ENCODE measurements at regions not wholly inside any gene's neighbourhood (a gene's known extent, or its start where the extent isn't known, plus 50 kb on each side); places are given as distances from the start of the nearest gene placed in this dataset.

- TF ChIP-seq SP1 (IDR thresholded peaks at IDR 0.05) = no peak
- TF ChIP-seq CTCF (IDR thresholded peaks at IDR 0.05; ENCODE audit: low read depth, low read length, missing input control) = no peak
- no peak for TF ChIP-seq HNF4A (conservative IDR thresholded peaks at IDR 0.05)
- no peak for TF ChIP-seq JUND (IDR thresholded peaks at IDR 0.05)
- TF ChIP-seq YY1 (IDR thresholded peaks at IDR 0.05) = no peak
- TF ChIP-seq RAD21 (IDR thresholded peaks at IDR 0.05) = no peak
- TF ChIP-seq FOXA1 (IDR thresholded peaks at IDR 0.05) = no peak
- TF ChIP-seq REST (IDR thresholded peaks at IDR 0.05) = no peak
- no peak for TF ChIP-seq RXRA (IDR thresholded peaks at IDR 0.05)
- no peak for TF ChIP-seq MAX (IDR thresholded peaks at IDR 0.05)
- TF ChIP-seq ZBTB33 (IDR thresholded peaks at IDR 0.05) = no peak
- TF ChIP-seq ATF3 (IDR thresholded peaks at IDR 0.05) = no peak
- no peak for TF ChIP-seq TAF1 (conservative IDR thresholded peaks at IDR 0.05)
Observed at GRCh38 chr1:189117072-189117770, 1360.4 kb downstream of the BRINP3 start.

Measured in liver (tissue), 3 donors.